ENCODE measurements at regions not wholly inside any gene's neighbourhood (a gene's known extent, or its start where the extent isn't known, plus 50 kb on each side); places are given as distances from the start of the nearest gene placed in this dataset.

- no peak for TF ChIP-seq POLR2A (IDR thresholded peaks at IDR 0.05)
- no peak for TF ChIP-seq POLR2AphosphoS5 (IDR thresholded peaks at IDR 0.05)
These were observed 121.7 kb downstream of the EDEM1 start for GRCh38 chr3:5309171-5309570.
